A549 (cell line): ENCODE measurements at regions not wholly inside any gene's neighbourhood (a gene's known extent, or its start where the extent isn't known, plus 50 kb on each side); places are given as distances from the start of the nearest gene placed in this dataset.

Source experiments
- ATAC-seq, 2 experiments: fragments of 200-7000 bp in 1 of 2; fragments of >200 bp in 1 of 2; cut with Nextera tagmentation in 1 of 2; cut with Tn5 transposase in 1 of 2; 3 replicates each; pipeline versions ENCODE4 v1.8.0 to v1.9.1; 2018 to 2020; ENCODE audit warnings: mild to moderate bottlenecking in 1 of 2, moderate library complexity in 1 of 2
- CTCF ChIA-PET: fragments of 300-600 bp; sonication (Branson Sonifier 250); formaldehyde crosslinking; extraction: SDS; loops from one replicate; lab custom pipeline; 2021; ENCODE audit warnings: antibody characterized with exemption, inconsistent platforms; lab: Yijun Ruan, JAX
- POLR2A ChIA-PET: fragments of 350-600 bp; formaldehyde crosslinking; extraction: SDS; loops from one replicate; lab custom pipeline; 2021; ENCODE audit warnings: antibody characterized with exemption, inconsistent platforms; lab: Yijun Ruan, JAX
- DNase-seq, 2 experiments: peaks; one replicate each; pipeline versions ENCODE4 v3.0.0 to v3.0.0-alpha.2; 2011 to 2016; ENCODE audit warnings: low read depth in 1 of 2, low spot score in 1 of 2
- FAIRE-seq: peaks from 2 replicates; lab custom pipeline; 2011; peaks lifted over from hg19 to GRCh38; lab: Jason Lieb, UNC
- H3K27ac ChIP-seq, 2 experiments: fragments of >200 bp; sonication (Bioruptor Twin); formaldehyde crosslinking; 3 replicates each; pipeline ENCODE4 v1.5.1; 2016 to 2017
- H3K4me1 ChIP-seq: fragments of >200 bp; sonication (Bioruptor Twin); formaldehyde crosslinking; 3 replicates; pipeline ENCODE4 v1.6.1; 2016
- H3K4me2 ChIP-seq: fragments of >200 bp; sonication (Bioruptor Twin); formaldehyde crosslinking; 3 replicates; pipeline ENCODE4 v1.6.1; 2016
- H3K4me3 ChIP-seq: fragments of >200 bp; sonication (Bioruptor Twin); formaldehyde crosslinking; 3 replicates; pipeline ENCODE4 v1.5.1; 2016
- H3K9me3 ChIP-seq: fragments of >200 bp; sonication (Bioruptor Twin); formaldehyde crosslinking; 3 replicates; pipeline ENCODE4 v1.6.1; 2016
- BHLHE40 ChIP-seq: IDR thresholded peaks from 2 replicates; pipeline ENCODE4 v1.6.1; 2012; ENCODE audit warnings: low read depth, low read length, inconsistent platforms
- CEBPB ChIP-seq, 2 experiments: fragments of >200 bp in 1 of 2; sonication (Bioruptor Twin) in 1 of 2; formaldehyde crosslinking in 1 of 2; IDR thresholded peaks; 2 replicates each; pipeline ENCODE4 v1.6.1; 2012 to 2016
- CHD2 ChIP-seq: fragments of 150-350 bp; IDR thresholded peaks from 2 replicates; pipeline ENCODE4 v1.6.1; 2014; ENCODE audit warnings: low read length; ENCODE audit not compliant: partially characterized antibody
- FOXS1 ChIP-seq: fragments of 250-450 bp; sonication (Bioruptor Pico); IDR thresholded peaks from 2 replicates; pipeline ENCODE4 v1.5.0; 2020; ENCODE audit warnings: mild to moderate bottlenecking, moderate library complexity
- HDAC2 ChIP-seq: fragments of 200-600 bp; sonication (generic); IDR thresholded peaks from 2 replicates; pipeline ENCODE4 v1.6.1; 2016
- JUNB ChIP-seq: fragments of >200 bp; sonication (Bioruptor Twin); formaldehyde crosslinking; IDR thresholded peaks from 2 replicates; pipeline ENCODE4 v1.6.1; 2016
- NFE2L2 ChIP-seq: fragments of 150-350 bp; conservative IDR thresholded peaks from 2 replicates; pipeline ENCODE4 v1.6.1; 2014; ENCODE audit warnings: low read length
- PHF8 ChIP-seq: fragments of 200-600 bp; sonication (generic); IDR thresholded peaks from 2 replicates; pipeline ENCODE4 v1.6.1; 2016; ENCODE audit warnings: low read depth, mild to moderate bottlenecking, antibody characterized with exemption, moderate library complexity, borderline replicate concordance
- RAD21 ChIP-seq, 2 experiments: fragments of >200 bp in 1 of 2; sonication (Bioruptor Twin) in 1 of 2; formaldehyde crosslinking in 1 of 2; IDR thresholded peaks in 1 of 2; conservative IDR thresholded peaks in 1 of 2; 2 replicates in 1 of 2; 3 replicates in 1 of 2; pipeline ENCODE4 v1.6.1; 2012 to 2018; ENCODE audit warnings: inconsistent platforms in 1 of 2
- RFX5 ChIP-seq: fragments of 450-650 bp; IDR thresholded peaks from 2 replicates; pipeline ENCODE4 v1.7.1; 2014; ENCODE audit warnings: antibody characterized with exemption, mild to moderate bottlenecking, moderate library complexity
- SMC3 ChIP-seq: fragments of >200 bp; sonication (Bioruptor Twin); formaldehyde crosslinking; IDR thresholded peaks from 3 replicates; pipeline ENCODE4 v1.6.1; 2018; ENCODE audit warnings: inconsistent platforms
- SREBF2 ChIP-seq: fragments of 450-650 bp; IDR thresholded peaks from 2 replicates; pipeline ENCODE4 v1.6.1; 2014; ENCODE audit warnings: mild to moderate bottlenecking, moderate library complexity
- WGBS: methylation state at CpG from one replicate; pipeline ENCODE4 v1.1.6; 2017; ENCODE audit errors: missing lambda C conversion rate; 5-methylcytosine and 5-hydroxymethylcytosine counted together
- TF ChIP-seq, protein P1 (sequence below): fragments of 200-600 bp; sonication (generic); IDR thresholded peaks from 2 replicates; pipeline ENCODE4 v1.6.1; 2016; ENCODE audit warnings: antibody characterized with exemption, mild to moderate bottlenecking, moderate library complexity
- TF ChIP-seq, protein P2 (sequence below): IDR thresholded peaks from 2 replicates; pipeline ENCODE4 v1.6.1; 2012

DNA sequence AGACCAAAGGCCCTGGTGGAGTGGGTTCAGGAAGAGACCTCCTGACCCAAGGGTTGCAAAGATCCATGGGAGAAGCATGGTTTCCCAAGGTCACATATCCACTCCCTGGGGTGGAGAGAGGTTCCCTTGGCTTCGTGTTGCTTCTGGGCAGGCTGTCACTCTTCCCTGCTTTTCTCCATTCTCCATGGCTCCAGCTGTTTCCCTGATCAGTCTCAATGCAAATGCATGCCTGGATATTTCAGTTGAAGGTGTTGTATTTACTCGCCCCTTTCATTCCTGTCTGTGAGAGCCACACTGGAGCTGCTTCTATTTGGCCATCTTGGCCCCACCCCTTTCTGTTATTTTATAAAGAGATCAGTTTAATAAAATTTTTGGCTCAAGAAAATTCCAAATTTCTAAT lies 95.0 kb upstream of the PLSCR4 start:
- Histone ChIP-seq H3K4me3 (no peak overlapping the region), H3K4me1 (peaks cover 6% of the 10 kb centered on the region; the same call in 1 of the 3 replicates), H3K27ac (no peak overlapping the region)
- FAIRE-seq (no peak), DNase-seq (no peak)
- TF ChIP-seq, protein P1, sequence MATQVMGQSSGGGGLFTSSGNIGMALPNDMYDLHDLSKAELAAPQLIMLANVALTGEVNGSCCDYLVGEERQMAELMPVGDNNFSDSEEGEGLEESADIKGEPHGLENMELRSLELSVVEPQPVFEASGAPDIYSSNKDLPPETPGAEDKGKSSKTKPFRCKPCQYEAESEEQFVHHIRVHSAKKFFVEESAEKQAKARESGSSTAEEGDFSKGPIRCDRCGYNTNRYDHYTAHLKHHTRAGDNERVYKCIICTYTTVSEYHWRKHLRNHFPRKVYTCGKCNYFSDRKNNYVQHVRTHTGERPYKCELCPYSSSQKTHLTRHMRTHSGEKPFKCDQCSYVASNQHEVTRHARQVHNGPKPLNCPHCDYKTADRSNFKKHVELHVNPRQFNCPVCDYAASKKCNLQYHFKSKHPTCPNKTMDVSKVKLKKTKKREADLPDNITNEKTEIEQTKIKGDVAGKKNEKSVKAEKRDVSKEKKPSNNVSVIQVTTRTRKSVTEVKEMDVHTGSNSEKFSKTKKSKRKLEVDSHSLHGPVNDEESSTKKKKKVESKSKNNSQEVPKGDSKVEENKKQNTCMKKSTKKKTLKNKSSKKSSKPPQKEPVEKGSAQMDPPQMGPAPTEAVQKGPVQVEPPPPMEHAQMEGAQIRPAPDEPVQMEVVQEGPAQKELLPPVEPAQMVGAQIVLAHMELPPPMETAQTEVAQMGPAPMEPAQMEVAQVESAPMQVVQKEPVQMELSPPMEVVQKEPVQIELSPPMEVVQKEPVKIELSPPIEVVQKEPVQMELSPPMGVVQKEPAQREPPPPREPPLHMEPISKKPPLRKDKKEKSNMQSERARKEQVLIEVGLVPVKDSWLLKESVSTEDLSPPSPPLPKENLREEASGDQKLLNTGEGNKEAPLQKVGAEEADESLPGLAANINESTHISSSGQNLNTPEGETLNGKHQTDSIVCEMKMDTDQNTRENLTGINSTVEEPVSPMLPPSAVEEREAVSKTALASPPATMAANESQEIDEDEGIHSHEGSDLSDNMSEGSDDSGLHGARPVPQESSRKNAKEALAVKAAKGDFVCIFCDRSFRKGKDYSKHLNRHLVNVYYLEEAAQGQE = no peak
- no peak for TF ChIP-seq HDAC2
- TF ChIP-seq, all 56 proteins: peak for 0
- Histone ChIP-seq H3K9me3 (no peaks in the 10 kb centered on the region), H3K4me2 (no peak overlapping the region)
- ChIA-PET POLR2A (no interaction called here), CTCF (no interaction called here)
- WGBS = 57% methylated on average over 2 of the region's 2 CpGs
- ATAC-seq = no peak

DNA sequence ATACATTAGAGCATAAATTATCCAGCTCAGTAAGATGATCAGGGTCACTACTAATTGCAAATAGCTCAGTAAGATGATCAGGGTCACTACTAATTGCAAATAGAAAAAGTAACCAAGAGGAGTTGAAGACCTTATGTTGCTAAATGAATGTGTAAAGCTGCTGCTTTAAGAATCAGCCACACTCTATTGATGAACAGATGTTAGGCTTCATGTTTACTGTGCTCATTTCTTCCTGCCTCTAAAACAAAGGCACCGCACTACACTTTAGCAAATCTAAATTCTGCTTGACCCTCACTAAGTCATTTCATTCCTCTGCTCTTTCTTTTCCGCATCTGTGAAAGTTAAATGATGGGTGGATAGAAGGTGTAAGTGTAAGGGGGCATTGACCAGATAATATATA lies 92.6 kb upstream of the PLSCR4 start:
- no peak for TF ChIP-seq PHF8
- no peak for TF ChIP-seq CEBPB (IDR thresholded peaks at IDR 0.05)
- TF ChIP-seq FOXS1 (CRISPR knock-in tag) = no peak
- no peak for TF ChIP-seq RFX5
- POLR2A ChIA-PET = no interaction called here
- no peak overlapping the region for H3K4me3 ChIP-seq
- no peak for DNase-seq
- CTCF ChIA-PET = interaction anchor here (2.3 to 2.4 kb wide), 2 partner anchors 10 to 17 kb away, joined by 8 to 9 read pairs; no protein-coding TSS in a partner anchor
- no peak for FAIRE-seq
- no peak for ATAC-seq
- H3K27ac ChIP-seq = no peak overlapping the region
- no peaks in the 10 kb centered on the region for H3K9me3 ChIP-seq
- H3K4me1 ChIP-seq = no peaks in the 10 kb centered on the region
- no peak overlapping the region for H3K4me2 ChIP-seq
- WGBS = 50% methylated on average over 2 of the region's 2 CpGs

DNA sequence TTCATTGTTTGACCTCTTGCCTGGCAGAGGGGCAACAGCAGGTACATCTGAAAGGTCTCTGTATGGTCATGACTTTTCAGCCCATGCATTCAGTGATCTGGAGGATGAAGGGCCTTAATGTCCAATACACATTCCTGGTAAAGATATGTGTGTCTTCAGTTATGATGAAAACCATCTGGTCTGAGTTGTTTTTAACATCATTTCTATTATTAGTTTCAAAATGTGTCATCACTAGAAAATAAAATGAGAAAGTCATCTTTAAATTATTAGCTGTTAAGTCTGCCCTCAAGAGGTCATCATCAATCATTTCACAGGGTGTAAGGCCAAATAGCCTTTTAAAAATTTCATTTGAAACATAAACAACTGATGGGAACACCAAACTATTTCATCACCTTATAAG lies 92.1 kb upstream of the PLSCR4 start:
- ATAC-seq (no peak), DNase-seq (no peak), FAIRE-seq (no peak)
- ChIA-PET POLR2A (no interaction called here), CTCF (interaction anchor here (2.3 to 2.4 kb wide), 2 partner anchors 9 to 16 kb away, joined by 8 to 9 read pairs; no protein-coding TSS in a partner anchor)
- no peak overlapping the region for H3K27ac ChIP-seq
- H3K9me3 ChIP-seq = no peaks in the 10 kb centered on the region
- H3K4me1 ChIP-seq = no peaks in the 10 kb centered on the region
- H3K4me3 ChIP-seq = no peak overlapping the region
- H3K4me2 ChIP-seq = no peak overlapping the region
- TF ChIP-seq, protein P2, sequence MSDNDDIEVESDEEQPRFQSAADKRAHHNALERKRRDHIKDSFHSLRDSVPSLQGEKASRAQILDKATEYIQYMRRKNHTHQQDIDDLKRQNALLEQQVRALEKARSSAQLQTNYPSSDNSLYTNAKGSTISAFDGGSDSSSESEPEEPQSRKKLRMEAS = no peak
- TF ChIP-seq HDAC2 = no peak
- no peak for TF ChIP-seq BHLHE40
- no peak for TF ChIP-seq NFE2L2
- TF ChIP-seq SMC3 = no peak
- no peak for TF ChIP-seq RAD21 (conservative IDR thresholded peaks at IDR 0.05 in 1 of 2, IDR thresholded peaks at IDR 0.05 in 1 of 2)
- TF ChIP-seq SREBF2 = no peak
- TF ChIP-seq JUNB = no peak
- TF ChIP-seq, protein P1 = no peak
- no peak for TF ChIP-seq CHD2
